ENCODE measurements at regions not wholly inside any gene's neighbourhood (a gene's known extent, or its start where the extent isn't known, plus 50 kb on each side); places are given as distances from the start of the nearest gene placed in this dataset.
"Not testable (repeated sequence)": the region's sequence is repeated elsewhere in the genome, so short reads cannot be mapped to it uniquely, and the experiment has no call there.

DNA sequence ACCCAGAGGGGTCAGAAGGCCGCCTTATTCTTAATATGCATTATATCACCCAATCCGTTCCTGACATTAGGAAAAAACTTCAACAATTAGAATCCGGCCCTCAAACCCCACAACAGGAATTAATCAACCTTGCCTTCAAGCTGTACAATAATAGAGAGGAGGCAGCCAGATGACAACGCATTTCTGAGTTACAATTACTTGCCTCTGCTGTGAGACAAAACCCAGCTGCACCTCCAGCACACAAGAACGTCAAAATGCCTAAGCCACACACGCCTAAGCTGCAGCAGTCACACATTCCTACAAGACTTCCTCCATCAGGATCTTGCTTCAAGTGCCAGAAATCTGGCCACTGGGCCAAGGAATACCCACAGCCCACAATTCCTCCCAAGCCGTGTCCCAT lies 1723.1 kb downstream of the LRRC4C start:
- not testable (repeated sequence) for TF ChIP-seq KLF16 (IDR thresholded peaks at IDR 0.05); MAFK (IDR thresholded peaks at IDR 0.05; ENCODE audit: low read length); PHB2 (IDR thresholded peaks at IDR 0.05; ENCODE audit: low read depth)
